ENCODE measurements at regions not wholly inside any gene's neighbourhood (a gene's known extent, or its start where the extent isn't known, plus 50 kb on each side); places are given as distances from the start of the nearest gene placed in this dataset.
"Not testable (repeated sequence)": the region's sequence is repeated elsewhere in the genome, so short reads cannot be mapped to it uniquely, and the experiment has no call there.

GRCh38 chr4:36601864-36602495, 320.6 kb downstream of the DTHD1 start:
- DNase-seq (ENCODE audit: low read depth), result no peak

- DNase-seq (ENCODE audit: low read depth), result no peak
These were observed 328.2 kb downstream of the DTHD1 start for GRCh38 chr4:36609661-36610060.

- no peak for DNase-seq (ENCODE audit: low read depth)
These were observed 329.2 kb downstream of the DTHD1 start for GRCh38 chr4:36610628-36611027.

GRCh38 chr4:36613142-36613541, 331.7 kb downstream of the DTHD1 start:
- DNase-seq (ENCODE audit: low read depth), result not testable (repeated sequence)

GRCh38 chr4:36614011-36614410, 332.6 kb downstream of the DTHD1 start:
- DNase-seq (ENCODE audit: low read depth), result no peak

GRCh38 chr4:36618102-36618501, 336.7 kb downstream of the DTHD1 start:
- DNase-seq (ENCODE audit: low read depth), result no peak

- no peak for DNase-seq (ENCODE audit: low read depth)
These were observed 342.6 kb downstream of the DTHD1 start for GRCh38 chr4:36624030-36624429.

- no peak for DNase-seq (ENCODE audit: low read depth)
These were observed 356.9 kb downstream of the DTHD1 start for GRCh38 chr4:36638273-36638811.

- DNase-seq (ENCODE audit: low read depth), result no peak
These were observed 359.5 kb downstream of the DTHD1 start for GRCh38 chr4:36640876-36641275.

GRCh38 chr4:36651253-36651652, 369.8 kb downstream of the DTHD1 start:
- DNase-seq (ENCODE audit: low read depth), result no peak

- no peak for DNase-seq (ENCODE audit: low read depth)
These were observed 371.4 kb downstream of the DTHD1 start for GRCh38 chr4:36652857-36653256.

GRCh38 chr4:36665985-36666527, 384.6 kb downstream of the DTHD1 start:
- no peak for DNase-seq (ENCODE audit: low read depth)

GRCh38 chr4:36675436-36675835, 394.0 kb downstream of the DTHD1 start:
- DNase-seq (ENCODE audit: low read depth), result no peak

- DNase-seq (ENCODE audit: low read depth), result peak; percentile 8
These were observed 395.0 kb downstream of the DTHD1 start for GRCh38 chr4:36676139-36677050.

- peak; percentile 1 for DNase-seq (ENCODE audit: low read depth)
These were observed 395.7 kb downstream of the DTHD1 start for GRCh38 chr4:36677112-36677511.

GRCh38 chr4:36677874-36678273, 396.5 kb downstream of the DTHD1 start:
- no peak for DNase-seq (ENCODE audit: low read depth)

- DNase-seq (ENCODE audit: low read depth), result no peak
These were observed 406.3 kb downstream of the DTHD1 start for GRCh38 chr4:36687681-36688080.

GRCh38 chr4:36692586-36692985, 411.2 kb downstream of the DTHD1 start:
- no peak for DNase-seq (ENCODE audit: low read depth)

GRCh38 chr4:36702245-36702644, 420.8 kb downstream of the DTHD1 start:
- no peak for DNase-seq (ENCODE audit: low read depth)

- no peak for DNase-seq (ENCODE audit: low read depth)
These were observed 422.9 kb downstream of the DTHD1 start for GRCh38 chr4:36704289-36704688.

GRCh38 chr4:36709991-36710390, 428.6 kb downstream of the DTHD1 start:
- DNase-seq (ENCODE audit: low read depth), result no peak

GRCh38 chr4:36712013-36712412, 430.6 kb downstream of the DTHD1 start:
- peak; percentile 24 for DNase-seq (ENCODE audit: low read depth)

- peak; percentile 1 for DNase-seq (ENCODE audit: low read depth)
These were observed 435.5 kb downstream of the DTHD1 start for GRCh38 chr4:36716874-36717273.
